C4-2B (cell line): ENCODE measurements at regions not wholly inside any gene's neighbourhood (a gene's known extent, or its start where the extent isn't known, plus 50 kb on each side); places are given as distances from the start of the nearest gene placed in this dataset.
A peak's percentile ranks its signal among the peaks of the same experiment; 100 is the strongest.

ENCODE experiments used
- H3K27ac ChIP-seq: fragments of 450-650 bp; 2 replicates; pipeline ENCODE4 v1.5.1; 2017
- CTCF ChIP-seq: fragments of 450-650 bp; conservative IDR thresholded peaks from 2 replicates; pipeline ENCODE4 v1.5.1; 2017; ENCODE audit warnings: mild to moderate bottlenecking
- ZFX ChIP-seq: fragments of 450-650 bp; IDR thresholded peaks from 2 replicates; pipeline ENCODE4 v1.6.1; 2017

GRCh38 chr3:153829606-153830170, 291.5 kb upstream of the ARHGEF26 start:
- H3K27ac ChIP-seq, result no peak overlapping the region
- TF ChIP-seq ZFX (no peak), CTCF (no peak)

GRCh38 chr3:153830552-153830951, 290.6 kb upstream of the ARHGEF26 start:
- no peak for TF ChIP-seq CTCF
- TF ChIP-seq ZFX, result no peak
- H3K27ac ChIP-seq, result no peak overlapping the region

- no peak overlapping the region for H3K27ac ChIP-seq
- TF ChIP-seq CTCF (peak; percentile 34), ZFX (no peak)
Observed at GRCh38 chr3:153835540-153835939, 285.6 kb upstream of the ARHGEF26 start.

- TF ChIP-seq ZFX (no peak), CTCF (no peak)
- no peak overlapping the region for H3K27ac ChIP-seq
Observed at GRCh38 chr3:153840487-153840886, 280.7 kb upstream of the ARHGEF26 start.

DNA sequence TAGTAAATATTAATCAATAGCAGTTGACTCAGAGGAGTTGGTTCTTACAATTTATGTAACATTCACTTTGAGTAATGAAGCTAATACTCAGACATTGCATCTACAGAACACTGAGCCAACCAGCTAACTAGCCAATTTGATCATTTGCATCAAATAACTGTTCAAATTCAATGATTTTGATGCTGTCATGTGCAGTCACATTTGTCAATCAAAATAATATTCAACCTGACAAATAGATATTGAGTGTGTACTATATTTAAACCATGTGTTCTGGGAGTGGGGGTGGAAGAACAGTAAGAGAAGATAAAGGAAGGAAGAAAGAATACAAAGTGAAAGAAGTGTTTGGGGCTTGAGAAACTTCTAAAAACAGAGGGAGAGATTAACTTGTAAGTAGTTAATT, 277.2 kb upstream of the ARHGEF26 start:
- TF ChIP-seq ZFX (no peak), CTCF (no peak)
- H3K27ac ChIP-seq, result no peak overlapping the region

GRCh38 chr3:153845311-153845710, 275.9 kb upstream of the ARHGEF26 start:
- TF ChIP-seq CTCF (no peak), ZFX (no peak)
- H3K27ac ChIP-seq, result no peak overlapping the region

- TF ChIP-seq CTCF (no peak), ZFX (no peak)
- H3K27ac ChIP-seq, result no peak overlapping the region
Observed at GRCh38 chr3:153848702-153849101, 272.5 kb upstream of the ARHGEF26 start.
